ENCODE measurements at regions not wholly inside any gene's neighbourhood (a gene's known extent, or its start where the extent isn't known, plus 50 kb on each side); places are given as distances from the start of the nearest gene placed in this dataset.

DNA sequence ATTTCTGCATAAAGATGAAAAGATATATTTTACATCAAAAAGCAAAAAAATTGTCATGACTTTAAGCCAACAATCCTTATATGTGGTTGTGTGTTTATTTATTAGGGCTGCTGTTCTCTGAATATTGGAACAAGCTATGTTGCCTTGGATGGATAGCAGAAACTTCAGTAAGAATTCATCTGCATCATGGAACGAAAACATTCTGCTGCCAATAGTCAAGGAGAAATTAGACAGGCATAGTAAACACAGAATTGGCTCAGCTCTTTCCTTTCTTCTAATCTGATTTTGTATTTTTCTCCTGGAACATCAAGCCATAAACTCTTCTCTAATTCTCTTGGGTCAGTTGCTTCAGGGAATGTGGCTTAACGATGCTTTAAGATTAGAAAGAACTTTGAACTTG is 1257.0 kb downstream of the NLGN4X start:
- H3K4me2 ChIP-seq (ENCODE audit: low read length), result no peak overlapping the region
- no peaks in the 10 kb centered on the region for H3K27me3 ChIP-seq (ENCODE audit: insufficient read depth, low read length)
- TF ChIP-seq CTCF (IDR thresholded peaks at IDR 0.05; ENCODE audit: insufficient read depth, low read depth, low read length) (no peak), EZH2 (IDR thresholded peaks at IDR 0.05; ENCODE audit: insufficient read depth, low read length) (no peak)
- no peak overlapping the region for H3K4me3 ChIP-seq (ENCODE audit: insufficient read depth, low read depth, low read length)
- Mint-ChIP-seq H3K36me3 (ENCODE audit: low read depth, unreplicated experiment) (no peaks in the 10 kb centered on the region), H3K27ac (ENCODE audit: unreplicated experiment) (no peak overlapping the region), H3K27me3 (ENCODE audit: low read depth, unreplicated experiment) (no peaks in the 10 kb centered on the region), H3K4me3 (ENCODE audit: unreplicated experiment) (no peak overlapping the region), H3K9me3 (ENCODE audit: unreplicated experiment) (no peaks in the 10 kb centered on the region), H3K4me1 (ENCODE audit: low read depth, unreplicated experiment) (no peaks in the 10 kb centered on the region)
- H3K27ac ChIP-seq (ENCODE audit: low read depth, low read length), result no peak overlapping the region
- no peaks in the 10 kb centered on the region for H4K20me1 ChIP-seq (ENCODE audit: insufficient read depth, low read length)
- H2AFZ ChIP-seq (ENCODE audit: low read depth, low read length), result no peak overlapping the region
- H3K36me3 ChIP-seq (ENCODE audit: insufficient read depth, low read length), result no peaks in the 10 kb centered on the region
- no peaks in the 10 kb centered on the region for H3K9me3 ChIP-seq (ENCODE audit: insufficient read depth, low read depth, low read length)
- no peak overlapping the region for H3K9ac ChIP-seq (ENCODE audit: low read length)
- DNase-seq (ENCODE audit: low read depth) (no peak), FAIRE-seq (peak; percentile 43)
- H3K4me1 ChIP-seq (ENCODE audit: insufficient read depth, low read length), result no peaks in the 10 kb centered on the region
- H3K79me2 ChIP-seq (ENCODE audit: insufficient read depth, low read length), result no peaks in the 10 kb centered on the region

DNA sequence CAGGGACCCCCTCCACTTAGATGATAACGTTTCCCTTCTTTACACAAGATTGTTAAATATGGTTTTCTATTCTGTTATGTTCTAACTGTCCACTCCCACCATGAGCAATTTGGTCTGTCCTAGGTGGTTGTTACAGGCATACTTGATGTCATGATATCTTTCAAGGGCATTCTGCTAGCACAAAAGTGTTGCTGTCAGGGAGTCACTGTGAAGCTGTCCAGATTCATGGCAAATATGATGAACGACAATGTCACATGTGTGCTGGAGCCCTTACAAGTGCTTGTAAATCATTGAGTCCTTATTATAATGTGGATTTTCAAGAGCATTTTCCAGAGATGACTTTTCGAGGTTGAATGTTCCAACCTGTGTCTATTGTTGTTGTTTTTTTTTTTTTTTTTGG is 1250.7 kb upstream of the PRKX start:
- Histone ChIP-seq H3K36me3 (ENCODE audit: insufficient read depth, low read length) (no peaks in the 10 kb centered on the region), H3K4me1 (ENCODE audit: insufficient read depth, low read length) (no peaks in the 10 kb centered on the region), H3K27me3 (ENCODE audit: insufficient read depth, low read length) (no peaks in the 10 kb centered on the region), H3K4me2 (ENCODE audit: low read length) (no peak overlapping the region), H2AFZ (ENCODE audit: low read depth, low read length) (no peak overlapping the region), H3K9me3 (ENCODE audit: insufficient read depth, low read depth, low read length) (no peaks in the 10 kb centered on the region), H3K4me3 (ENCODE audit: insufficient read depth, low read depth, low read length) (no peak overlapping the region), H3K79me2 (ENCODE audit: insufficient read depth, low read length) (no peaks in the 10 kb centered on the region), H3K27ac (ENCODE audit: low read depth, low read length) (no peak overlapping the region), H3K9ac (ENCODE audit: low read length) (no peak overlapping the region), H4K20me1 (ENCODE audit: insufficient read depth, low read length) (no peaks in the 10 kb centered on the region)
- H3K27me3 Mint-ChIP-seq (ENCODE audit: low read depth, unreplicated experiment), result no peaks in the 10 kb centered on the region
- no peak overlapping the region for H3K4me3 Mint-ChIP-seq (ENCODE audit: unreplicated experiment)
- TF ChIP-seq CTCF (IDR thresholded peaks at IDR 0.05; ENCODE audit: insufficient read depth, low read depth, low read length), result no peak
- no peak for TF ChIP-seq EZH2 (IDR thresholded peaks at IDR 0.05; ENCODE audit: insufficient read depth, low read length)
- no peaks in the 10 kb centered on the region for H3K4me1 Mint-ChIP-seq (ENCODE audit: low read depth, unreplicated experiment)
- no peaks in the 10 kb centered on the region for H3K36me3 Mint-ChIP-seq (ENCODE audit: low read depth, unreplicated experiment)
- no peaks in the 10 kb centered on the region for H3K9me3 Mint-ChIP-seq (ENCODE audit: unreplicated experiment)
- no peak overlapping the region for H3K27ac Mint-ChIP-seq (ENCODE audit: unreplicated experiment)
- FAIRE-seq (no peak), DNase-seq (ENCODE audit: low read depth) (no peak)

DNA sequence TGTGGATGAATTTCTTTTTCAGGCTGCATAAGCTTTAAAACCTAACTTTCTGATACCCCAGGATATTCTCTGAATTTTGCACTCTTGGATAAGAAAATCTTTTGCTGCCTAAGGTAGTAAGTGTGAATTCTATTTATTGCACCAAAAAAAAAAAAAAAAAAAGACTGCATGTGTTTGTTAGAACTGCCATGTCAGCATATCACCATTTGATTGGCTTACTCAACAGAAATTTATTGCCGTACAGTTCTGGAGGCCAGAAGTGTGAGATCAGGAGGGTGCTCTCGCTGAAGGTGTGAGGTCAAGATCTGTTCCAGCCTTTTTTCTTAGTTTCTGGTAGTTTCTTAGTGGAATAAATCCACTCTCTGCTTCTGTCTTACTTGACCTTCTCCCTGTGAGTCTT is 1250.0 kb upstream of the PRKX start:
- Histone ChIP-seq H4K20me1 (ENCODE audit: insufficient read depth, low read length) (no peaks in the 10 kb centered on the region), H3K9ac (ENCODE audit: low read length) (no peak overlapping the region), H3K4me3 (ENCODE audit: insufficient read depth, low read depth, low read length) (no peak overlapping the region), H3K9me3 (ENCODE audit: insufficient read depth, low read depth, low read length) (no peaks in the 10 kb centered on the region), H3K4me2 (ENCODE audit: low read length) (no peak overlapping the region), H3K27me3 (ENCODE audit: insufficient read depth, low read length) (no peaks in the 10 kb centered on the region), H3K4me1 (ENCODE audit: insufficient read depth, low read length) (no peaks in the 10 kb centered on the region), H3K79me2 (ENCODE audit: insufficient read depth, low read length) (no peaks in the 10 kb centered on the region), H3K27ac (ENCODE audit: low read depth, low read length) (no peak overlapping the region), H3K36me3 (ENCODE audit: insufficient read depth, low read length) (no peaks in the 10 kb centered on the region), H2AFZ (ENCODE audit: low read depth, low read length) (no peak overlapping the region)
- TF ChIP-seq EZH2 (IDR thresholded peaks at IDR 0.05; ENCODE audit: insufficient read depth, low read length) (no peak), CTCF (IDR thresholded peaks at IDR 0.05; ENCODE audit: insufficient read depth, low read depth, low read length) (no peak)
- FAIRE-seq (no peak), DNase-seq (ENCODE audit: low read depth) (no peak)
- Mint-ChIP-seq H3K9me3 (ENCODE audit: unreplicated experiment) (no peaks in the 10 kb centered on the region), H3K27ac (ENCODE audit: unreplicated experiment) (no peak overlapping the region), H3K27me3 (ENCODE audit: low read depth, unreplicated experiment) (no peaks in the 10 kb centered on the region), H3K36me3 (ENCODE audit: low read depth, unreplicated experiment) (no peaks in the 10 kb centered on the region), H3K4me1 (ENCODE audit: low read depth, unreplicated experiment) (no peaks in the 10 kb centered on the region), H3K4me3 (ENCODE audit: unreplicated experiment) (no peak overlapping the region)

Data from astrocyte (in vitro differentiated cells and primary cell).